Transverse colon (tissue), 4 donors: ENCODE measurements at regions not wholly inside any gene's neighbourhood (a gene's known extent, or its start where the extent isn't known, plus 50 kb on each side); places are given as distances from the start of the nearest gene placed in this dataset.

Experiments used
- DNase-seq: peaks from one replicate; pipeline ENCODE4 v3.0.0-alpha.2; 2019
- H3K27ac ChIP-seq, 4 donors: fragments of 200-600 bp; sonication (generic); 2 replicates each; pipeline ENCODE4 v1.5.1; 2016 to 2018; ENCODE audit warnings: inconsistent platforms in 4 of 4
- H3K27me3 ChIP-seq: fragments of 200-600 bp; sonication (generic); 2 replicates; pipeline ENCODE4 v1.5.1; 2017; ENCODE audit warnings: inconsistent platforms
- H3K36me3 ChIP-seq, 4 donors: fragments of 200-600 bp; sonication (generic); 2 replicates each; pipeline ENCODE4 v1.5.1; 2017 to 2019; ENCODE audit warnings: inconsistent platforms in 4 of 4
- H3K4me1 ChIP-seq, 4 donors: fragments of 200-600 bp; sonication (generic); 2 replicates each; pipeline ENCODE4 v1.5.1; 2017 to 2020; ENCODE audit warnings: inconsistent platforms in 4 of 4
- H3K4me3 ChIP-seq, 4 donors: fragments of 200-600 bp; sonication (generic); 1 replicate in 1 of 4; 2 replicates in 3 of 4; pipeline versions ENCODE4 v1.5.1 to v1.6.1; 2017 to 2019; ENCODE audit warnings: inconsistent platforms in 4 of 4
- H3K9me3 ChIP-seq, 2 donors: fragments of 200-600 bp; sonication (generic); 2 replicates each; pipeline ENCODE4 v1.5.1; 2017 to 2019; ENCODE audit warnings: inconsistent platforms in 2 of 2
- EP300 ChIP-seq: sonication (generic); formaldehyde crosslinking; IDR thresholded peaks from one replicate; pipeline ENCODE4 v1.6.1; 2017; ENCODE audit warnings: antibody characterized with exemption, low read depth
- POLR2A ChIP-seq: fragments of 450-650 bp; IDR thresholded peaks from one replicate; pipeline ENCODE4 v1.6.1; 2016; ENCODE audit warnings: antibody characterized with exemption, mild to moderate bottlenecking, moderate library complexity
- POLR2AphosphoS5 ChIP-seq, 3 donors: sonication (generic); formaldehyde crosslinking; IDR thresholded peaks; one replicate each; pipeline ENCODE4 v1.6.1; 2016; ENCODE audit warnings: antibody characterized with exemption in 3 of 3
- WGBS, 2 donors: methylation state at CpG; one replicate each; pipeline ENCODE4 v1.1.5; 2018; ENCODE audit warnings: low coverage in 1 of 2; 5-methylcytosine and 5-hydroxymethylcytosine counted together
- in situ Hi-C, 4 donors: fragments of 200-750 bp; cut with MboI; loops; one replicate each; pipeline versions ENCODE4 v1.15.0 to v1.15.1; 2017; ENCODE audit warnings: low sequenced_read_pairs in 3 of 4, low pct_ligation_motif_present in 1 of 4, low pct_unique_long_range_greater_than_20kb in 1 of 4
- intact Hi-C: fragments of 100-400 bp; cut with DNase I; formaldehyde crosslinking; loops from one replicate; pipeline ENCODE4 v1.15.1; 2023; ENCODE audit warnings: low total_unique reads
- TF ChIP-seq, protein P1 (sequence below), 5 experiments: fragments of 200-600 bp in 3 of 5; fragments of 450-650 bp in 2 of 5; sonication (generic) in 3 of 5; IDR thresholded peaks; 1 replicate in 2 of 5; 2 replicates in 3 of 5; pipeline ENCODE4 v1.5.1; 2016 to 2017; ENCODE audit warnings: antibody characterized with exemption in 5 of 5, inconsistent platforms in 3 of 5, mild to moderate bottlenecking in 2 of 5, moderate library complexity in 1 of 5

DNA sequence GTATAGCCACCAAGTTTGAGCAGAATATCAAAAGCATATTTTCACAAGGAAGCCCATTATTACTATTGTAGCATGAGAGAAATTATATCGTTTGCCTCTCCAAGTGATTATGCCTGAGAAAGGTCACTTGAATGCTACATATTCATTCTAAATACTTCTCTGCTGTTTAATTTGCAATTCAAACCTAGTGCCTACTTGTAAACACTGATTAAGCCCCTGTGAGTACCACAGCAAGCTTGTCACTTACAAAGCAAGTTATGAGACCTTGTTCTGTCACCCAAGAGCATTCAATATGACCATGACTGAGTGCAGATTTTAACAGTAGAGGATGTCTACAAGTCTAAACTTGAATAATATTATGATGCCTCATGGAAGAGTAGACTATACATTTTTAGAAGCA lies 124.7 kb upstream of the SSTR1 start:
- no peak overlapping the region for H3K4me3 ChIP-seq
- intact Hi-C loops (no loop called here), in situ Hi-C loops (no loop called here)
- no peak for TF ChIP-seq POLR2AphosphoS5 (IDR thresholded peaks at IDR 0.05)
- TF ChIP-seq POLR2A = no peak
- TF ChIP-seq, protein P1, sequence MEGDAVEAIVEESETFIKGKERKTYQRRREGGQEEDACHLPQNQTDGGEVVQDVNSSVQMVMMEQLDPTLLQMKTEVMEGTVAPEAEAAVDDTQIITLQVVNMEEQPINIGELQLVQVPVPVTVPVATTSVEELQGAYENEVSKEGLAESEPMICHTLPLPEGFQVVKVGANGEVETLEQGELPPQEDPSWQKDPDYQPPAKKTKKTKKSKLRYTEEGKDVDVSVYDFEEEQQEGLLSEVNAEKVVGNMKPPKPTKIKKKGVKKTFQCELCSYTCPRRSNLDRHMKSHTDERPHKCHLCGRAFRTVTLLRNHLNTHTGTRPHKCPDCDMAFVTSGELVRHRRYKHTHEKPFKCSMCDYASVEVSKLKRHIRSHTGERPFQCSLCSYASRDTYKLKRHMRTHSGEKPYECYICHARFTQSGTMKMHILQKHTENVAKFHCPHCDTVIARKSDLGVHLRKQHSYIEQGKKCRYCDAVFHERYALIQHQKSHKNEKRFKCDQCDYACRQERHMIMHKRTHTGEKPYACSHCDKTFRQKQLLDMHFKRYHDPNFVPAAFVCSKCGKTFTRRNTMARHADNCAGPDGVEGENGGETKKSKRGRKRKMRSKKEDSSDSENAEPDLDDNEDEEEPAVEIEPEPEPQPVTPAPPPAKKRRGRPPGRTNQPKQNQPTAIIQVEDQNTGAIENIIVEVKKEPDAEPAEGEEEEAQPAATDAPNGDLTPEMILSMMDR (IDR thresholded peaks at IDR 0.05) = no peak
- TF ChIP-seq EP300 = no peak
- 20 to 76% methylated on average over 1 of the region's 1 CpG for WGBS, 2 donors
- peaks cover 0 to under 1% (median 0%) of the 10 kb centered on the region in 4 donors for H3K4me1 ChIP-seq
- H3K27ac ChIP-seq = no peak overlapping the region
- H3K36me3 ChIP-seq = no peaks in the 10 kb centered on the region
- no peak for DNase-seq
- no peaks in the 10 kb centered on the region for H3K27me3 ChIP-seq
- no peaks in the 10 kb centered on the region for H3K9me3 ChIP-seq

DNA sequence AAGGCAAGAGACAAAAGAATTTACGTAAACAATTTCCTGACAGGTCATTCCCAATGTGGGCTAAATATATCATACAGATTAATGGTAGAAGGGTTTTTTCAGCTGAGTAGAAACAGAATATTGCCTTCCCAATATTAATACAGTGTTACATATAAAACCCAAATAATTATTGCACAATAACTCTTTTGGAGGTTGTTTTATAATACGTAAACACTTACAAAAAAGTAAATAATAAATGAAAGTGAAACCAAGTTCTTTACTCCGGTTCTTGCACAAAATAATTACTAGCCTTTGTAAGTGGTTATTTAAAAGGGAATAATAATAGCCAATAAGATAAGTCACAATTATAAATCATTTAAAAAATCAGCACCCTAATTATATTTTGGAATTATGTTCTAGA lies 118.6 kb upstream of the SSTR1 start:
- no peak for TF ChIP-seq POLR2AphosphoS5 (IDR thresholded peaks at IDR 0.05)
- TF ChIP-seq, protein P1 (IDR thresholded peaks at IDR 0.05) = no peak
- TF ChIP-seq EP300 = no peak
- no peak for TF ChIP-seq POLR2A
- intact Hi-C loops = no loop called here
- no peaks in the 10 kb centered on the region for H3K36me3 ChIP-seq
- H3K9me3 ChIP-seq = peaks cover 5 to 7% of the 10 kb centered on the region in 2 donors
- H3K27ac ChIP-seq = no peak overlapping the region
- H3K4me3 ChIP-seq = peak overlapping the region in 2 of 4 donors; percentile 6 to 30
- no peaks in the 10 kb centered on the region for H3K27me3 ChIP-seq
- in situ Hi-C loops = no loop called here
- no peak for DNase-seq
- no peaks in the 10 kb centered on the region for H3K4me1 ChIP-seq
- WGBS, 2 donors = 38 to 46% methylated on average over 3 of the region's 3 CpGs

DNA sequence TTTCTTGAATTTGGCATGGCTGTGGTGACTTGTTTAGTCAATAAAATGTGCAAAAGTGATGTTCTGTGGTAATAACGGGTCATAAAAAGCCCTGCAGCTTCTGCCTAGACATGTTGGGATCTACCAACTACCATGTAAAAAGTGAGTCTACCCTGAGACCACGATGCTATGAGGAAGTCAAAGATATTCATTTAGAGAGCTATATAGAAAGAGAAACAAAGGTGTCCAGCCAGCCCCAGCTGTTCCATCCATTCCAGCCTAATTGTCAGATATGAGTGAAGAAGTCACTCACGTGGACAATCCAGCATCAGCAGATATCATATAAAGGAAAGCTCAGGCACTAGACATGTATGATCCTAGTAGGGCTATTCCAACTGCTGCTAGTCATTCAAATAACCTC lies 117.2 kb upstream of the SSTR1 start:
- no peaks in the 10 kb centered on the region for H3K36me3 ChIP-seq
- WGBS, 2 donors = 67 to 100% methylated on average over 1 to 3 of the region's 3 CpGs
- no peaks in the 10 kb centered on the region for H3K4me1 ChIP-seq
- DNase-seq = no peak
- no peaks in the 10 kb centered on the region for H3K27me3 ChIP-seq
- H3K27ac ChIP-seq = no peak overlapping the region
- H3K4me3 ChIP-seq = no peak overlapping the region
- intact Hi-C loops = no loop called here
- in situ Hi-C loops = no loop called here
- TF ChIP-seq EP300 (no peak), POLR2A (no peak), POLR2AphosphoS5 (IDR thresholded peaks at IDR 0.05) (no peak)
- TF ChIP-seq, protein P1 (IDR thresholded peaks at IDR 0.05) = no peak
- peaks cover 5 to 7% of the 10 kb centered on the region in 2 donors for H3K9me3 ChIP-seq

DNA sequence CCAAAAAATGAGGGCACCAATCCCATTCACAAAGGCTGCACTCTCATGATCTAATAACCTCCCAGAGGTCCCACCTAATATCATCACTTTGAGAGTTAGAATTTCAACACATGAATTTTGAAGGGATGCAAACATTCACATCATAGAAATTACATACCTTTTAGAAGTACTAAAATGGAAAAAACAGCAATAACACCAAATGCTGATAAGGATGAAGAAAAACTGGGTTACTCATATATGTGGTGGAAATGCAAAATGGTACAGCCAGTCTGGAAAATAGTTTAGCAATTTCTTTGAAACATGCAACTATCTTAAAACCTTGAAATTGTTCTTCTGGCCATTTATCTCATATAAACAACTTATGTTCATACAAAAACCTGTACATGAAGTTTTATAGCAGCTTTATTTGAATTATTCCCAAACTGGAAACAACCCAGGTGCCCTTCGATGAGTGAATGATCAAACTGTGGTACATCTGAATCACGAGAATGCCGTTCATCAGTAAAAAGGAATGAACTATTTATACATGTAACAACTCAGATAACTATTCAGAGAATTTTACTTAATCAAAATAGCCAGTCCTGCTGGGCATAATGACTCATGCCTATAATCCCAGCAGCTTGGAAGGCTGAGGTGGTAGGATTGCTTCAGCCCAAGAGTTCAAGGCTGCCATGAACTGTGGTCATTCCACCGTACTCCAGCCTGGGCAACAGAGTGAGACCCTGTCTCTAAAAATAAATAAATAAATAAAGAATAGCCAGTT lies 109.4 kb upstream of the SSTR1 start:
- no peaks in the 10 kb centered on the region for H3K36me3 ChIP-seq
- no peak for TF ChIP-seq EP300
- no peak for TF ChIP-seq POLR2AphosphoS5 (IDR thresholded peaks at IDR 0.05)
- TF ChIP-seq POLR2A = no peak
- TF ChIP-seq, protein P1 (IDR thresholded peaks at IDR 0.05) = no peak
- H3K9me3 ChIP-seq = peaks cover 5% of the 10 kb centered on the region in 2 donors
- no peaks in the 10 kb centered on the region for H3K27me3 ChIP-seq
- no peaks in the 10 kb centered on the region for H3K4me1 ChIP-seq
- H3K27ac ChIP-seq = no peak overlapping the region
- intact Hi-C loops (no loop called here), in situ Hi-C loops (no loop called here)
- H3K4me3 ChIP-seq = no peak overlapping the region
- no peak for DNase-seq
- 67 to 92% methylated on average over 3 to 4 of the region's 4 CpGs for WGBS, 2 donors
